Endothelial cell (in vitro differentiated cells): ENCODE measurements at regions not wholly inside any gene's neighbourhood (a gene's known extent, or its start where the extent isn't known, plus 50 kb on each side); places are given as distances from the start of the nearest gene placed in this dataset.

Experiments used
- DNase-seq: peaks from one replicate; pipeline ENCODE4 v3.0.0; 2021; ENCODE audit warnings: low spot score
- H3K27ac Mint-ChIP-seq: one replicate; pipeline ENCODE4 v1.8.0; 2021; ENCODE audit warnings: mixed read lengths, inconsistent platforms; ENCODE audit not compliant: unreplicated experiment
- H3K27me3 Mint-ChIP-seq: one replicate; pipeline ENCODE4 v1.8.0; 2021; ENCODE audit warnings: mild to moderate bottlenecking, moderate library complexity, mixed read lengths, inconsistent platforms; ENCODE audit not compliant: unreplicated experiment
- H3K36me3 Mint-ChIP-seq: one replicate; pipeline ENCODE4 v1.8.0; 2021; ENCODE audit warnings: mild to moderate bottlenecking, low read depth, mixed read lengths, inconsistent platforms; ENCODE audit not compliant: unreplicated experiment
- H3K4me1 Mint-ChIP-seq: one replicate; pipeline ENCODE4 v1.8.0; 2021; ENCODE audit warnings: mild to moderate bottlenecking, mixed read lengths, inconsistent platforms; ENCODE audit not compliant: unreplicated experiment
- H3K4me3 Mint-ChIP-seq: one replicate; pipeline ENCODE4 v1.8.0; 2021; ENCODE audit warnings: mild to moderate bottlenecking, mixed read lengths, inconsistent platforms; ENCODE audit not compliant: unreplicated experiment
- H3K9me3 Mint-ChIP-seq: one replicate; pipeline ENCODE4 v1.8.0; 2021; ENCODE audit warnings: mixed read lengths, inconsistent platforms; ENCODE audit not compliant: unreplicated experiment
- CTCF ChIP-seq: fragments of 200-600 bp; sonication (generic); IDR thresholded peaks from one replicate; pipeline ENCODE4 v1.5.0; 2021; ENCODE audit warnings: antibody characterized with exemption; ENCODE audit not compliant: unreplicated experiment

- H3K27ac Mint-ChIP-seq, result no peak overlapping the region
- H3K9me3 Mint-ChIP-seq, result no peaks in the 10 kb centered on the region
- H3K4me1 Mint-ChIP-seq, result peaks cover 28% of the 10 kb centered on the region
- H3K27me3 Mint-ChIP-seq, result no peaks in the 10 kb centered on the region
- TF ChIP-seq CTCF, result no peak
- DNase-seq, result no peak
- no peaks in the 10 kb centered on the region for H3K36me3 Mint-ChIP-seq
- no peak overlapping the region for H3K4me3 Mint-ChIP-seq
Measured at GRCh38 chr5:57784121-57784520, 301.5 kb upstream of the ACTBL2 start.

- no peaks in the 10 kb centered on the region for H3K27me3 Mint-ChIP-seq
- no peak for TF ChIP-seq CTCF
- no peaks in the 10 kb centered on the region for H3K9me3 Mint-ChIP-seq
- H3K27ac Mint-ChIP-seq, result no peak overlapping the region
- DNase-seq, result no peak
- H3K36me3 Mint-ChIP-seq, result no peaks in the 10 kb centered on the region
- no peak overlapping the region for H3K4me3 Mint-ChIP-seq
- peaks cover 32% of the 10 kb centered on the region for H3K4me1 Mint-ChIP-seq
Measured at GRCh38 chr5:57783693-57784092, 301.1 kb upstream of the ACTBL2 start.

DNA sequence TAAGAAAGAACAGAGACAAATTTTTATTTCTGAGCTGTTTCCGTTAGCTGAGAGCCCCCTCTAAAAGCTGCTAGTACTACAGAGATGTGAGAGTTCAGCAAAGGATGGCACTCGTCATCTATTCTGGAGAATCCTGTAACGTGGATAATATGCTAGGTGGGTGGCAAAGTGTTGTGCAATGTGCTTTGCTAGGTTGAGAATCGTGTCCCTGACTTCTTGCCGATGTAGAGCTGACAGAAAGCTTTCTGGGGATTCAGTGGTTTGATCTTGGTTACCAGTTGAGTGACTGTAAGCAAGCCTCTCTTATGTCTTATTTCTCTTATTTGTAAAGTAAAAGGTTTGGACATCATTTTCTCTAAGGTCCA lies 298.3 kb upstream of the ACTBL2 start:
- no peaks in the 10 kb centered on the region for H3K9me3 Mint-ChIP-seq
- no peak for TF ChIP-seq CTCF
- H3K27me3 Mint-ChIP-seq, result no peaks in the 10 kb centered on the region
- H3K4me1 Mint-ChIP-seq, result peaks cover 38% of the 10 kb centered on the region
- DNase-seq, result no peak
- no peaks in the 10 kb centered on the region for H3K36me3 Mint-ChIP-seq
- H3K27ac Mint-ChIP-seq, result peak overlapping the region; percentile 92
- peak overlapping the region; percentile 27 for H3K4me3 Mint-ChIP-seq

- Mint-ChIP-seq H3K27me3 (no peaks in the 10 kb centered on the region), H3K4me3 (peak overlapping the region; percentile 27), H3K4me1 (peaks cover 38% of the 10 kb centered on the region), H3K27ac (peak overlapping the region; percentile 92), H3K36me3 (no peaks in the 10 kb centered on the region), H3K9me3 (no peaks in the 10 kb centered on the region)
- DNase-seq, result peak; percentile 38
- no peak for TF ChIP-seq CTCF
Measured at GRCh38 chr5:57780306-57780960, 297.8 kb upstream of the ACTBL2 start.

GRCh38 chr5:57779383-57780223 lies 297.0 kb upstream of the ACTBL2 start:
- Mint-ChIP-seq H3K4me1 (peaks cover 36% of the 10 kb centered on the region), H3K27ac (peak overlapping the region; percentile 92), H3K4me3 (no peak overlapping the region)

More at GRCh38 chr5:57779383-57780223, 297.0 kb upstream of the ACTBL2 start:
- no peaks in the 10 kb centered on the region for H3K27me3 Mint-ChIP-seq
- H3K36me3 Mint-ChIP-seq, result no peaks in the 10 kb centered on the region
- TF ChIP-seq CTCF, result peak; percentile 45
- DNase-seq, result peak; percentile 51
- H3K9me3 Mint-ChIP-seq, result no peaks in the 10 kb centered on the region
